HUES64 (cell line): ENCODE measurements at regions not wholly inside any gene's neighbourhood (a gene's known extent, or its start where the extent isn't known, plus 50 kb on each side); places are given as distances from the start of the nearest gene placed in this dataset.
"Not testable (repeated sequence)": the region's sequence is repeated elsewhere in the genome, so short reads cannot be mapped to it uniquely, and the experiment has no call there.

Source experiments
- H3K27ac ChIP-seq: 2 replicates; pipeline ENCODE4 v1.7.0; 2013; ENCODE audit warnings: low read depth, low read length, inconsistent platforms
- H3K27me3 ChIP-seq: 2 replicates; pipeline ENCODE4 v1.6.1; 2013; ENCODE audit warnings: mild to moderate bottlenecking, low read length; ENCODE audit not compliant: insufficient read depth
- H3K36me3 ChIP-seq: 2 replicates; pipeline ENCODE4 v1.6.1; 2013; ENCODE audit warnings: mild to moderate bottlenecking, low read length; ENCODE audit not compliant: insufficient read depth
- H3K4me1 ChIP-seq: 2 replicates; pipeline ENCODE4 v1.6.1; 2013; ENCODE audit warnings: mild to moderate bottlenecking, low read length, moderate library complexity; ENCODE audit not compliant: insufficient read depth
- H3K4me3 ChIP-seq: 2 replicates; pipeline ENCODE4 v1.5.1; 2013; ENCODE audit warnings: mild to moderate bottlenecking, low read length, moderate library complexity
- H3K9ac ChIP-seq: 2 replicates; pipeline ENCODE4 v1.6.1; 2013; ENCODE audit warnings: mild to moderate bottlenecking, low read depth, low read length
- H3K9me3 ChIP-seq: 2 replicates; pipeline ENCODE4 v1.6.1; 2013; ENCODE audit warnings: low read depth, low read length; ENCODE audit not compliant: insufficient read depth
- WGBS: fragments of 150-250, 120-280 bp; methylation state at CpG from one replicate; pipeline ENCODE4 v1.1.7; 2013; ENCODE audit warnings: missing lambda C conversion rate; 5-methylcytosine and 5-hydroxymethylcytosine counted together

- Histone ChIP-seq H3K27ac (no peak overlapping the region), H3K4me1 (no peaks in the 10 kb centered on the region), H3K9ac (no peak overlapping the region), H3K36me3 (no peaks in the 10 kb centered on the region), H3K9me3 (no peaks in the 10 kb centered on the region), H3K27me3 (no peaks in the 10 kb centered on the region), H3K4me3 (no peak overlapping the region)
- WGBS, result 86% methylated on average over 1 of the region's 2 CpGs
Measured at GRCh38 chr5:67896930-67897313, 318.6 kb upstream of the PIK3R1 start.

DNA sequence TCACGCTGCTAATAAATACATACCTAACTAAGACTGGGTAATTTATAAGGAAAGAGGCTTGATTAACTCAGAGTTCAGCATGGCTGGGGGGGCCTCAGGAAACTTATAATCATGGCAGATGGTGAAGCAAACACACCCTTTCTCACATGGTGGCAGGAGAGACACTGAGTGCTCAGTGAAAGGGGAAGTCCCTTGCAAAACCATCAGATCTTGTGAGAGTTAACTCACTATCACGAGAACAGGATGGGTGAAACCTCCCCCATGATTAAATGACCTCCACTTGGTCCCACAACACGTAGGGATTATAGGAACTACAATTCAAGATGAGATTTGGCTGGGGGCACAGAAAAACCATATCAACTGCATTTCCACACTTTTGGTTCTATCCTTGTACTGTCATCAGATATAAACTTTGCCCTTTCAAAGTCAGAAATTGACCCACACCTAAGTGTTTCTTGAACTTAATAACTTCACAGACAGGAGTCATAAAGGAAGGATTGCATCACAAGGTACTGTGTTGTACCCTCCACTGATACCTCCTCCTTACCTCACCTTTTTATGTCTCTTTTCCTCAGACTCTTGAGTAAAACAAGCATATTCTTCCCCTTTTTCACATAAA, 319.1 kb upstream of the PIK3R1 start:
- Histone ChIP-seq H3K4me1 (no peaks in the 10 kb centered on the region), H3K27ac (no peak overlapping the region), H3K4me3 (no peak overlapping the region), H3K9ac (no peak overlapping the region), H3K9me3 (no peaks in the 10 kb centered on the region), H3K36me3 (no peaks in the 10 kb centered on the region), H3K27me3 (no peaks in the 10 kb centered on the region)
- 98% methylated on average over 2 of the region's 3 CpGs for WGBS

- not testable (repeated sequence) for H3K4me3 ChIP-seq, H3K27ac ChIP-seq, H3K27me3 ChIP-seq, H3K9ac ChIP-seq, H3K36me3 ChIP-seq, H3K9me3 ChIP-seq, H3K4me1 ChIP-seq
- 75% methylated on average over 13 of the region's 15 CpGs for WGBS
Measured at GRCh38 chr5:67889870-67890269, 325.7 kb upstream of the PIK3R1 start.

DNA sequence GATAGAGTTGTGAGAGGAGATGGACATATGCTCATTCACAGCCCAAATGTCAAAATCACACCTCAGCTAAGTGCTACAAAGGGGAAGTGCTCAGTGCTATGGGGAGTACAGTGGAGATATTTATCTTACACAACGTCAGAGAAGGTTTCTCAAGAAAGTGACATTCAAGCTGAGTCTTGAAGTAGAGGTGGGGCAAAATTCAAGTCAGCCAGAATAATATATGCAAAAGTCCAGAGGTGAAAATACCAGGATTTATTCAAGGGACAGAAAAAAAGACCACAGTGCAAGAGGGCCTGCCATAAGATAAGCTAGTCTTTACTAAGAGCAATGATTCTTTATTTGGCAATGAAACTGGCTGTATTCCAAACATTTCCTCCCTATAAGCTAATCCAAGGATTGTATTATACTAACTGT, 327.8 kb upstream of the PIK3R1 start:
- no peaks in the 10 kb centered on the region for H3K36me3 ChIP-seq
- H3K9ac ChIP-seq, result no peak overlapping the region
- no peak overlapping the region for H3K27ac ChIP-seq
- WGBS, result 97% methylated on average over 1 of the region's 1 CpG
- H3K4me1 ChIP-seq, result peaks cover 3% of the 10 kb centered on the region; the same call in 1 of the 2 replicates
- H3K4me3 ChIP-seq, result no peak overlapping the region
- no peaks in the 10 kb centered on the region for H3K9me3 ChIP-seq
- no peaks in the 10 kb centered on the region for H3K27me3 ChIP-seq

DNA sequence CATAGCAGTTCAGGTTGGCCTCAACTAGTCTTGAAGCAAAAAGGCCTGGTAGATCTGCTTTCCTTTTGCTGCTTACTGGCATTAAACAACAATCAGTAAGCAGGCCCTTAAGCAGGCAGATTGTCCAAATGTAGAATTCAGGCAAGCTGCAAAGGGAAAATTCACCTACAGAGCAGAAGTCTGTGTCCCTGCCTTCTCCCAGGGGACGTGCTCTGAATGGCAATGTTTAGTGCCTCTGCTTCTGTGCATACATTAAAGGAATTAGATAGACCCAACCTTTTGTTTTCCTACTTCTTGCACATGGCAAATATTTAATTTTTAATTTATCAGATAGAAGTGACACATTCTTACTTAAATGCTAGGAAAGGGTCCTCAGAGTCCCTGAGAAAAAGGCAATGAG, 328.8 kb upstream of the PIK3R1 start:
- WGBS, result 100% methylated on average over 1 of the region's 1 CpG
- Histone ChIP-seq H3K36me3 (no peaks in the 10 kb centered on the region), H3K9me3 (no peaks in the 10 kb centered on the region), H3K27ac (no peak overlapping the region), H3K4me1 (peaks cover 3% of the 10 kb centered on the region; the same call in 1 of the 2 replicates), H3K9ac (no peak overlapping the region), H3K4me3 (no peak overlapping the region), H3K27me3 (no peaks in the 10 kb centered on the region)

- no peak overlapping the region for H3K9ac ChIP-seq
- H3K4me1 ChIP-seq, result no peaks in the 10 kb centered on the region
- no peaks in the 10 kb centered on the region for H3K27me3 ChIP-seq
- H3K27ac ChIP-seq, result no peak overlapping the region
- WGBS, result 93% methylated on average over 2 of the region's 2 CpGs
- no peaks in the 10 kb centered on the region for H3K36me3 ChIP-seq
- no peaks in the 10 kb centered on the region for H3K9me3 ChIP-seq
- no peak overlapping the region for H3K4me3 ChIP-seq
Measured at GRCh38 chr5:67880876-67881275, 334.7 kb upstream of the PIK3R1 start.

- Histone ChIP-seq H3K36me3 (no peaks in the 10 kb centered on the region), H3K4me3 (no peak overlapping the region), H3K27ac (no peak overlapping the region), H3K27me3 (no peaks in the 10 kb centered on the region), H3K4me1 (no peaks in the 10 kb centered on the region), H3K9ac (no peak overlapping the region), H3K9me3 (no peaks in the 10 kb centered on the region)
- 94% methylated on average over 2 of the region's 2 CpGs for WGBS
Measured at GRCh38 chr5:67880511-67880805, 335.1 kb upstream of the PIK3R1 start.

- H3K4me3 ChIP-seq, result no peak overlapping the region
- H3K27me3 ChIP-seq, result no peaks in the 10 kb centered on the region
- H3K4me1 ChIP-seq, result no peaks in the 10 kb centered on the region
- H3K9me3 ChIP-seq, result no peaks in the 10 kb centered on the region
- 98% methylated on average over 4 of the region's 4 CpGs for WGBS
- no peak overlapping the region for H3K9ac ChIP-seq
- no peaks in the 10 kb centered on the region for H3K36me3 ChIP-seq
- no peak overlapping the region for H3K27ac ChIP-seq
Measured at GRCh38 chr5:67879620-67880510, 335.7 kb upstream of the PIK3R1 start.

GRCh38 chr5:67878933-67879332, 336.6 kb upstream of the PIK3R1 start:
- Histone ChIP-seq H3K9me3 (no peaks in the 10 kb centered on the region), H3K27ac (no peak overlapping the region), H3K36me3 (no peaks in the 10 kb centered on the region), H3K27me3 (no peaks in the 10 kb centered on the region), H3K9ac (no peak overlapping the region), H3K4me3 (no peak overlapping the region), H3K4me1 (no peaks in the 10 kb centered on the region)
- WGBS, result 93% methylated on average over 1 of the region's 1 CpG

DNA sequence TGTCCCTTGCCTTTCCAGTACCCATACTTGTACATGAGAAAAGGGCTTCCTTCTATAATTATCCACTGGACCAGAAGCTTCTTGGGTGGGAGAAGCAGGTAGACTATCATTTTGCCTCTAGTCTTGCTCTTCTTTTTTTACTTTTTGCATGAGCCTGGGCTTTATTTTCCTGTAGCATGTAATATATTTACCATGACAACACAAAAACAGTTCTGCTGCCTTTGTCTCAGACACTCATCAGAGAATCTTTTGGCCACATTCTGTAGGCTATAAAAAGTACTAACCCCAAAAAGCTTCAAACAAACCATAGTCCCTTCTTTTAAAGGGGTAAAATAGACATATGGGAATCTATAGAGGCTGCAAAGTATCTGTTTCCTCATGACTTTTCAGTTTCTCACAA, 339.2 kb upstream of the PIK3R1 start:
- no peaks in the 10 kb centered on the region for H3K36me3 ChIP-seq
- no peak overlapping the region for H3K9ac ChIP-seq
- H3K4me3 ChIP-seq, result no peak overlapping the region
- H3K9me3 ChIP-seq, result no peaks in the 10 kb centered on the region
- no peaks in the 10 kb centered on the region for H3K4me1 ChIP-seq
- no peaks in the 10 kb centered on the region for H3K27me3 ChIP-seq
- H3K27ac ChIP-seq, result no peak overlapping the region

GRCh38 chr5:67875601-67876000, 340.0 kb upstream of the PIK3R1 start:
- H3K9me3 ChIP-seq, result no peaks in the 10 kb centered on the region
- H3K27ac ChIP-seq, result no peak overlapping the region
- no peaks in the 10 kb centered on the region for H3K27me3 ChIP-seq
- peaks cover 3% of the 10 kb centered on the region; the same call in 1 of the 2 replicates for H3K4me1 ChIP-seq
- no peaks in the 10 kb centered on the region for H3K36me3 ChIP-seq
- H3K9ac ChIP-seq, result no peak overlapping the region
- H3K4me3 ChIP-seq, result no peak overlapping the region
- 90% methylated on average over 3 of the region's 3 CpGs for WGBS
